Fibroblast of the aortic adventitia (primary cell): ENCODE measurements at regions not wholly inside any gene's neighbourhood (a gene's known extent, or its start where the extent isn't known, plus 50 kb on each side); places are given as distances from the start of the nearest gene placed in this dataset.

ENCODE experiments used
- DNase-seq: peaks from one replicate; pipeline ENCODE4 v3.0.0-alpha.2; 2010; ENCODE audit warnings: low read depth
- H3K4me3 ChIP-seq: 2 replicates; pipeline ENCODE4 v1.5.1; 2011; ENCODE audit warnings: low read depth, mild to moderate bottlenecking, control low read depth, low read length, moderate library complexity
- TF ChIP-seq, protein P1 (sequence below): IDR thresholded peaks from 2 replicates; pipeline ENCODE4 v1.5.1; 2011; ENCODE audit warnings: mild to moderate bottlenecking, low read length, control low read depth, inconsistent platforms; ENCODE audit not compliant: insufficient read depth

DNA sequence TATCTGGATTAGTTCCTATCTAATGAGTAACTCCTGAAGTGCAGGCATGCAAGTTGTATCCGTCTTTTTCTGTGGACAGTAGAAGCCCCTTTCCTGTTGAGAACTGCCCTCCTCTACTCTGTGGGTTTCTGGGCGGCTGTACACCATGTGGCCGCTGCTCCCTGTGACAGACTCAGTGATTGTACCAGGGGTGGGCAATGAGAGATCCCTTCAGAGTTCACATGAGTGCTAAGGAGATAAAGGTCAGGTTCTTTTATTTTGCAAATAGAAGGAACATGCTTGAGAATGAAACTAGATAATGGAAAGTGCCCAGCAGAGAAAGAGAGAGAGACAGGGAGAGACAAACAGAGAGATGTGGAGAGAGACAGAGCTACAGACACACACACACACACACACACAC, 76.4 kb upstream of the TAPT1 start:
- no peak for DNase-seq
- TF ChIP-seq, protein P1, sequence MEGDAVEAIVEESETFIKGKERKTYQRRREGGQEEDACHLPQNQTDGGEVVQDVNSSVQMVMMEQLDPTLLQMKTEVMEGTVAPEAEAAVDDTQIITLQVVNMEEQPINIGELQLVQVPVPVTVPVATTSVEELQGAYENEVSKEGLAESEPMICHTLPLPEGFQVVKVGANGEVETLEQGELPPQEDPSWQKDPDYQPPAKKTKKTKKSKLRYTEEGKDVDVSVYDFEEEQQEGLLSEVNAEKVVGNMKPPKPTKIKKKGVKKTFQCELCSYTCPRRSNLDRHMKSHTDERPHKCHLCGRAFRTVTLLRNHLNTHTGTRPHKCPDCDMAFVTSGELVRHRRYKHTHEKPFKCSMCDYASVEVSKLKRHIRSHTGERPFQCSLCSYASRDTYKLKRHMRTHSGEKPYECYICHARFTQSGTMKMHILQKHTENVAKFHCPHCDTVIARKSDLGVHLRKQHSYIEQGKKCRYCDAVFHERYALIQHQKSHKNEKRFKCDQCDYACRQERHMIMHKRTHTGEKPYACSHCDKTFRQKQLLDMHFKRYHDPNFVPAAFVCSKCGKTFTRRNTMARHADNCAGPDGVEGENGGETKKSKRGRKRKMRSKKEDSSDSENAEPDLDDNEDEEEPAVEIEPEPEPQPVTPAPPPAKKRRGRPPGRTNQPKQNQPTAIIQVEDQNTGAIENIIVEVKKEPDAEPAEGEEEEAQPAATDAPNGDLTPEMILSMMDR, result no peak
- H3K4me3 ChIP-seq, result no peak overlapping the region

GRCh38 chr4:16297003-16297402, 70.7 kb upstream of the TAPT1 start:
- no peak overlapping the region for H3K4me3 ChIP-seq
- DNase-seq, result peak; percentile 16
- TF ChIP-seq, protein P1, result no peak

DNA sequence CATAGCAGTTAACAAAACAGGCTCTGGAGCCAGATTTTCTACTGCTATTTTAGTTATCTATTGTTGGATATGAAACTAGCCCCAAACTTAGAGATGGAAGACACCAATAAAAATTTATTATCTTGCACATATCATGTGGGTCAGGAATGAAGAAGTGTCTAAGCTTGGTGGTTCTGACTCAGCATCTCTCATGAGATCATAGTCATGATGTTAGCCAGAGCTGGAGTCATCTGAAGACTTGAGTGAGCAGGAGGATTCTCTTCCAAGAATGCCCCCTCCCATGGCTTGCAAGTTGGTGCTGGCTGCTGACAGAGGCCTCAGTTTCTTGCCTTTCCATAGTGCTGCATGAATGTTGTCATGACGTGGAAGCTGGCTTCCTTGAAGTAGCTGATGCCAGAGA, 68.2 kb upstream of the TAPT1 start:
- DNase-seq, result peak; percentile 38
- TF ChIP-seq, protein P1, result no peak
- no peak overlapping the region for H3K4me3 ChIP-seq

- DNase-seq, result no peak
- no peak overlapping the region for H3K4me3 ChIP-seq
- TF ChIP-seq, protein P1, result no peak
Observed at GRCh38 chr4:16293210-16293838, 67.1 kb upstream of the TAPT1 start.

DNA sequence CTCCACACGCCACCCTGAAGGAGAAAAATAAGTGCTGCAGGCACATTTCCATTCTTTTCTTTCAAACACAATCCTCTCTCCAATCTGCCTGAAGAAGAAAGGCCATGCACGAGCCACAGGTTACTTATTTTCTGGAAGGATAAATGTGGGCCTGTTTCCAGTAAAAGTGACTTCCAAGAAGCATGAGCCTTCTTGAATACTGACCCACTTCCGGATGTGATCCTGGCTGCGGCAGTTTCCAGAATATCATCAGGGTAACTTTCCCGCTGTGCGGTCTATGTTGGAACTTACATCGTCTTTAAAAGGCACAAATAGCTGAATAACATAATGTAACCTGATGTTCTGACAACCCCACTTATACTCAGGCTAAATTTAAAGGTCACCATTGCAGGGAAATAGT, 66.3 kb upstream of the TAPT1 start:
- TF ChIP-seq, protein P1, result no peak
- DNase-seq, result no peak
- H3K4me3 ChIP-seq, result no peak overlapping the region

GRCh38 chr4:16290681-16291420, 64.6 kb upstream of the TAPT1 start:
- TF ChIP-seq, protein P1, result no peak
- no peak overlapping the region for H3K4me3 ChIP-seq
- DNase-seq, result no peak
